GM12892 (cell line): ENCODE measurements at regions not wholly inside any gene's neighbourhood (a gene's known extent, or its start where the extent isn't known, plus 50 kb on each side); places are given as distances from the start of the nearest gene placed in this dataset.

ENCODE experiments used
- DNase-seq: peaks from one replicate; pipeline ENCODE4 v3.0.0; 2011; ENCODE audit not compliant: insufficient read length
- FAIRE-seq: peaks from 2 replicates; lab custom pipeline; 2011; peaks lifted over from hg19 to GRCh38; lab: Jason Lieb, UNC
- POLR2A ChIP-seq: IDR thresholded peaks from 2 replicates; pipeline ENCODE4 v1.6.1; 2011; ENCODE audit warnings: low read depth, low read length, control low read depth
- POLR2AphosphoS5 ChIP-seq: IDR thresholded peaks from 2 replicates; pipeline ENCODE4 v1.6.1; 2011; ENCODE audit warnings: low read depth, low read length, control low read depth
- TAF1 ChIP-seq: IDR thresholded peaks from 2 replicates; pipeline ENCODE4 v1.6.1; 2011; ENCODE audit warnings: low read depth, mild to moderate bottlenecking, control low read depth, low read length, borderline replicate concordance

DNA sequence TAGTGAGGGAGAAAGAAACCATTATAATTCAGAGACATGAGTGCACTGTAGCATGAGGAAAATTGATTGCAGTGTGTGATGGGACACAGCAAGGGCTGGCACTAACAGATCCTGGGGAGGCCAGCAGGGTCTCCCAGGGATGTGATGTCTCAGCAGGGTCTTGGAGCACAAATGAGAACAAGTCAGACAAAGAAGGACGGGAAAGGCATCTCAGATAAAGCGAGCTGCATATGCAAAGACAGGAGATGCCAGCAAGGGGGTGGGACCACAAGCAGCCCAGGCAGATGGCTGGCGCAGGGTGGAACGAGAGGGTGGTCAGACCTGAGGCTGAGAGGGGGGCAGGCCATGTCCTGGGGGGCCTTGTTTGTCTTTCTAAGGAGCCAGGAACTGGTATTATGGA lies 102.6 kb upstream of the DLX2 start:
- DNase-seq: no peak
- no peak for FAIRE-seq
- TF ChIP-seq POLR2AphosphoS5 (no peak), POLR2A (no peak), TAF1 (no peak)

DNA sequence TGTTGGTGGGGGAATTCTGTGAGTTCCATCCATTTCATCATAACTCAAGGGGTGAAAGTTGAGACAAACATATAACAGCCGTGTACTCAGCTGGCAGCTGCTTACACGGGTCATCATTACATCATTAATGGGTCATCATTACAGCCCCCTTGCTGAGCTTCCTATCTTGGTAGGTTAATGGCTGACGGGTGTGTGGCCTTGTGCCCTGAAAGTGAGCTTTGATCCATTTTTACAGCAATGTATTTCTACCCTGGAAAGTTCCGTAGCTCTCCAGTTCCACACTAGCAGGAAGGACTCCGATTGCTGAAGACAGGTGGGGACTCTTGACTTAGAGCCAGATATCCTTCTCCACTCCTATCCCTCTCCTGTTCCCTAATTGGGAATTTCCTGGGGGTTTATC lies 105.2 kb upstream of the DLX2 start:
- FAIRE-seq (no peak), DNase-seq (no peak)
- TF ChIP-seq TAF1: no peak
- TF ChIP-seq POLR2AphosphoS5: no peak
- TF ChIP-seq POLR2A: no peak

DNA sequence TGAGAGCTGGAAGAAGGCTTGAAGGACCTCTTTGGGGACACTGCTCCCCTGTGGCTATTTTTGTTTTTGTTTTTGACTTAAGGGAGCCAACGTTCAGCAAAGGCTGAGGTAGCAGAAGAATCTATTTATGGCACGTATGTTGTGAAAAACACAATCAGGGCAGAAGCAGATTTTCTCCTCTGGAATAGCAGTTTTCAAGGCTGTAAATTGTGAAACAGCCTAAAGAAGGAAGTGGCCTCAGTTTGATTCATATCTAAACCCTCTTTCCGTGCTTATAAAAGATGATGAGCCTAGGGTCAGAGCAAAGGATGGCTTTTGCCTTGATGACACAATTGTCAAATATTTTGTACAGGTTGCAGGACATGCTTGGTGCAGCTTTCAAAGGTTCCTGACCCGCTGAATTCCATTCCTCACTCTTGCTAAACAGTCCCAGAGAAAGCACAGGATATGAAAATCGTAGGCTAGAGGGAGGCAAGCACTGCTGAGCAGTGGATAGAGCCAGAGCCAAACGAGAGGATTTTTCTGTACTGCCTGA lies 106.2 kb upstream of the DLX2 start:
- FAIRE-seq: no peak
- DNase-seq: no peak

DNA sequence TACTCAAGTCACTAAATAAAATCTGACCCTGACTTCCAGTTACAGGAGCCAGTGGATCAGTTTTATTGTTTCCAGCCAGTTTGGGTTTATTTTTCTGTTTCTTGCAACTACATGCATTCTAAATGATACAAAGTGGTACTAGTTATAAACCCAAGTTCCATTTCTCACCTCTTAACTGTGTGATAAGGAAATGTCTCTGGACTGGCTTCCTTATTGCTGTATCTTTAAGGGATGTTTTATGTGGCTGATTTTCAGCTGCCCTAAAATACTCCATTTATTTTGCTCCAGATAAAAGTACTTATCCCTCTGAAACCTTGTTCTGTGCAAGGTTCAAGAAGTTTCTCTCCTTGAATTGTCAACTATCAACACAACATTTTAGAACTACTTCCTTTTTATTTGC lies 107.9 kb upstream of the DLX2 start:
- FAIRE-seq (no peak), DNase-seq (no peak)
- no peak for TF ChIP-seq POLR2A
- TF ChIP-seq POLR2AphosphoS5: no peak
- no peak for TF ChIP-seq TAF1

More for the DNA sequence above, 106.2 kb upstream of the DLX2 start:
- TF ChIP-seq POLR2AphosphoS5: no peak
- TF ChIP-seq POLR2A: no peak
- TF ChIP-seq TAF1: no peak

DNA sequence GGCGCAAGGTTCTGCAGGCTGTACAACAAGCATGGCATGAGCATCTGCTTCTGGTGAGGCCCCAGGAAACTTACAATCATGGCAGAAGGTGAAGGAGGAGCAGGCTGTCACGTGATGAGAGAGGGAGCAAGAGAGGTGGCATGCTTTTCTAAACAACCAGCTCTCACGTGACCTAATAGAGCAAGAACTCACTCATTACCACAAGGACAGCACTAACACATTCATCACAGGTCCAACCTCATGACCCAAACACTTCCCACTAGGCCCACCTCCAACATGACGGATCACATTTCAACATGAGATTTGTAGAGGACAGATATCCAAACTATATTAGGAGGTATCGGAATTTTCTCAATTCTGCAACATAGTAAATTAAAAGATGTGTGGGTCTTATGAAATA lies 108.8 kb upstream of the DLX2 start:
- FAIRE-seq: no peak
- no peak for TF ChIP-seq TAF1
- TF ChIP-seq POLR2A: no peak
- TF ChIP-seq POLR2AphosphoS5: no peak
- no peak for DNase-seq

DNA sequence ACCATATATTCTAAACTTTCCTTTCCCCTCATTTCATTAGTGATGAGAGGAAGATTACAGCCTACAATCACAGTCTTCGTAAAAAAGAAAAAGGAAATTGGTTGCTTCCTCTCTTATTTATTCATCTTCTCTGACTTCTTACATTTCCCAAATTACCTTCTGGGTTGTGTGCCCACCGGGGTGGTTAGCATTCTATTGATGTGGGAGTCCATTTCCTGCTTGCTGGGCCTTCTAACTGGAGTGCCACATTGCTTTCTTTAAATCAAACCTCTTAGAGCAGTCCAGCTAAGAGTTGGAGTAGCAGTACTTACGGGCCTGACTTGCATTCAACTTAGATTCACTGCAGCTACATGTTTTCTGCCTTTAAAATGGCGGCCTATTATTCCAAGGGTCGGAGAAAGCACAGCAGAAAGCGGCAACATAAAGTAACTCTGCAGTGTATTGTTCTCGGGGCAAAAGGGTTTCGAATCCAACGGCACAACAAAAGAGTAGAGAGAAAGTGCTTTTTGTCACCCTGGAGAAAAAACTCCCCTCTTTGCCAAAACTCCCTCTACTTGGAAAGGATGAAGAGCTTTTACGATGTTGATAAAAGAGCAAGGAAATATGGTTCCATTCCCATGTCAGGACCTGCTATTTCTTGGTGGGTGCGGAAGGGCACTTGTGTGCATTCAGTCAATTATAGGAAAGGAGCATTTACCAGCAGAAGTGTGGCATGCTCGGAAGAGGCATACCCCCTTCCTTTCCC lies 110.6 kb upstream of the DLX2 start:
- DNase-seq: no peak
- FAIRE-seq: no peak
- TF ChIP-seq POLR2AphosphoS5 (no peak), POLR2A (no peak), TAF1 (no peak)

DNA sequence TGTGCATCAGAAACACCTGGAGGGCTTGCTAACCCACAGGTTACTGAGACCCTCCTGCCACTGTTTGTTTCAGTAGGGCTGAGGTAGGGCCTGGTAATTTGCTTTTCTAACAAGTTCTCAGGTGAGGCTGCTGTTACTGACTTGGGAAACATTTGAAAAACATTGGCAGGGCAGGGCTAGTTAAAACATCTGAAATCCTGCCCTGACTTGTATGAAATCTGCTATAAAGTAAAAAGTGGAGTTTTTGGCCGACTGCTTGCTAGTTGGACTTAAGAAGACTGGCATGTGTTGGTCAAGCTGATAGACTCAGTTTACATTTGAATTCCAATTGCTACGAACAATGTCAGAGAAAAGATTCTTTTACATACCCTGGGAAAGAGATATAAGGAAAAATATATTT lies 111.6 kb upstream of the DLX2 start:
- DNase-seq (no peak), FAIRE-seq (no peak)
- TF ChIP-seq TAF1: no peak
- no peak for TF ChIP-seq POLR2A
- no peak for TF ChIP-seq POLR2AphosphoS5

DNA sequence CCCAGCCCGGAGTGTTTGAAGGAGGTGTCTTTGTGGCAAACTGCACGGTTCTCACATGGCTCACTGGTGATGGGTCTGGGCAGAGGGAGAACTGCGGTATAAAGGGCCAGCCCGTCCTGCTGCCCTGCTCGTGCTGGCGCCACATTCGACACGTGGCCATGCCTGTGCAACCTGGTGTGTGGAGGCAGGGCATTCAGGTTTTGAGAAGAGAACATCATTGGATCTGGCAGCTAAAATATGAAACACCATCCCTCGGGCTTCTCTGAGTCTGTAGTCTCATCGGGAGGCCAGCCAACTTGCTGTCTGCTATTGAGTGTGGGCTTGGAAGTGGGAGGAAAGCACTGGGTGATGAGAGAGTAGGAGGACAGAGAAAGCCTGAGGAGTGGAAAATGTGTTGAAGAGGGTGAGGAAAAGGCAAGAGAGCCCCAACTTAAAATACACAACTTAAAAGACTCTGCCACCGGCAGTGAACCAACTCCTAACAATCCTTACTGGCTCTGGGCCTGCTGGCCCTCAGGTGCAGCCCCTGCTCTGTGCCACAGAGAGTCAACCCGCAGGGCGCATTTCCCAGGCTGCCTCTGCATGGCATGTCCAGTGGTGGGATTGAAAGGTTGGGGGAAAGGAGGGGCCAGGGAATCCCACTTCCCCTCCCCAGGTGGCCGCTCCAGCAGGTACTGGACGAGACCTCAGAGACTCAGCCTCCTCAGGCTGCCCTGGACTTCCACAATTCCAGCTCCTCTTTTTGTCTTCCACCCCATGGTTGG lies 112.7 kb upstream of the DLX2 start:
- no peak for TF ChIP-seq POLR2A
- no peak for TF ChIP-seq POLR2AphosphoS5
- no peak for TF ChIP-seq TAF1
- DNase-seq: no peak
- FAIRE-seq: no peak

DNA sequence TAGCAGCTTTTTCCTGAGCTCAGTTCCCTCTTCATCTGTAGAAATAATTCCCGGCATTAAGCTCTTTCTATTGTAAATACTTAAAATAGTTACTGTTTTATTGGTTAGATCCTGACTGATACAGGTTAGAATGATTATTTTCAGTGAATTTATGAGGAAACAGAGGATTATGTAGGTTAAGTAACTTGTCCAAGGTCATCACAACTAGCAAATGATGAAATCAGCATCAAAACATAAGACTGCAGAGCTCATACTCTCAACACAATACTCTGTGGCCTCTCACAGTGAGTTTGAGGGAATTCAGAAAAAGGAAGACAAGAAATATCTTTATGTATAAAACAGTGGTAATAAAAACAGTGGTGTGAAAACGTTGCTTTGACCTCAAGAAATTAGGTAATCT lies 113.2 kb upstream of the DLX2 start:
- DNase-seq (no peak), FAIRE-seq (no peak)
- TF ChIP-seq POLR2A: no peak
- no peak for TF ChIP-seq POLR2AphosphoS5
- TF ChIP-seq TAF1: no peak

DNA sequence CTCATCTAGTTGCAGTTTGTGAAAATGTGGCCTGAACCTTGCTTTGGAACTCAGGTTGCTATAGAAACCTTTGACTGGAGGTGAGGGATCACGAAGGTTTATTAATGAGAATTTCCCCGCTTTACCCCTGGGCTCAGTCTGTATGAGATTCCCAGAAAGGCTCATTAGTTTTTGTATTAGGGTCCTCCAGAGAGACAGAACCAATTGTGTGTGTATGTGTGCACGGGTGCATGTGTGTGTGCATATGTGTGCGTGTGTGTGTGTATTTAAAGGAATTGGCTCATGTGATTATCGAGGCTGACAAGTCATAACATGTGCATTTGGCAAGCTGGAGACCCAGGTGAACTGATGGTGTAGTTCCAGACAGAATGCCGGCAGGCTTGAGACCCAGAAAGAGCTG lies 113.8 kb upstream of the DLX2 start:
- no peak for FAIRE-seq
- no peak for DNase-seq

DNA sequence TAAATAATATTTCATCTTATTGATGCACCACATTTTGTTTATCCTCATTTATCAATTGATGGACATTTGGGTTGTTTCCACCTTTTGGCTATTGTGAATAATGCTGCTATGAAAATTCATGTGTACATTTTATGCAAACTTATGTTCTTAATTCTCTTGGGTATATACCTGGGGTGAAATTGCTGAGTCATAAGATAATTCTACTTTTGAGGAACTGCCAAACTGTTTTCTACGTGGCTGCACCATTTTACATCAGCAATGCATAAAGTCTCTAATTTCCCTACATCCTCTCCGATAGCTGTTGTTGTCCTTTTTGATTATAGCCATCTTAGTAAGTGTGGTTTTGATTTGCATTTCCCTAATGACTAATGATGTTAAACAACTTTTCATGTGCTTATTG lies 116.5 kb upstream of the DLX2 start:
- TF ChIP-seq POLR2AphosphoS5 (no peak), POLR2A (no peak), TAF1 (no peak)
- FAIRE-seq: no peak
- no peak for DNase-seq

More for the DNA sequence above, 113.8 kb upstream of the DLX2 start:
- no peak for TF ChIP-seq TAF1
- no peak for TF ChIP-seq POLR2A
- TF ChIP-seq POLR2AphosphoS5: no peak

DNA sequence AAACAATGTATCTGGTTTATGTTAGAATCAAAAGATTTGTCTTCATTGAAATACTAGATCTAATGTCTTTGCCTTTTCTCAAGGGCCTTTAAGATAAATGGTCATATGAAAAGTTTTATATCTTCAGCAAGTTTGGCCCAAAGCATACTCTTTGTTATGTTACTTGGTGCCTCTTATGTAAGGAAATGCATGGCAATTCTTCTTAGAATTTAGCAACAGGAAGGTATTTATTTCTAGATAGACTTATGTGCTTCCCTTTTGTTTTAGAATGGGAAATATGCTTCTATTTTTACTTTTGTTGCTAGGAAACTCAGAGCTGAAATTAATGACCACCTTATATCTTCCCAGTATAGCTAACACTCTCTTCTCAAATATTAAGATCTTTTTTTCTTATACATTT lies 117.4 kb upstream of the DLX2 start:
- TF ChIP-seq POLR2AphosphoS5: no peak
- TF ChIP-seq TAF1: no peak
- TF ChIP-seq POLR2A: no peak
- DNase-seq (no peak), FAIRE-seq (no peak)
